DOHH2 (cell line): ENCODE measurements at regions not wholly inside any gene's neighbourhood (a gene's known extent, or its start where the extent isn't known, plus 50 kb on each side); places are given as distances from the start of the nearest gene placed in this dataset.

Source experiments
- EZH2phosphoT487 ChIP-seq: fragments of 200-600 bp; sonication (generic); IDR thresholded peaks from 2 replicates; pipeline ENCODE4 v1.6.1; 2017; ENCODE audit warnings: borderline replicate concordance, mild to moderate bottlenecking, antibody characterized with exemption, low read length, moderate library complexity, mixed read lengths
- TF ChIP-seq, protein P1 (sequence below): fragments of 200-600 bp; sonication (generic); IDR thresholded peaks from one replicate; pipeline ENCODE4 v1.5.1; 2014; ENCODE audit warnings: antibody characterized with exemption, mild to moderate bottlenecking, low read depth, low read length; ENCODE audit not compliant: poor library complexity, severe bottlenecking

DNA sequence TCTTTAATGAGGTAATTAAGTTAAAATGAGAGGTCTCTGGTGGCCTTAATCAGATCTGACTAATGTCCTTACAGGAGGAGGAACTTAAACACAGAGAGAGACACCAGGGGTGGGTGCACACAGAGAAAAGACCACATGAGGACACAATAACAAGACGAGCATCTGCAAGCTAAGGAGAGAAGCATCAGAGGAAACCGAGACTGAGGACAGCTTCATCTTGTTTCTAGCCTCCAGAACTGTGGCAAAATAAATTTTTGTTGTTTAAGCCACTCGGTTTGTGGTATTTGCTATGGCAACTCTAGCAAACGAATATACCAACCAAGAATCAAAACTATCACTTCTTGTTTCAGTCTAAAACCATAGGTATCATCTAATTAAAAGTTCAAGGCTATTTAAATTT, 400.1 kb downstream of the PID1 start:
- TF ChIP-seq EZH2phosphoT487 = no peak
- TF ChIP-seq, protein P1, sequence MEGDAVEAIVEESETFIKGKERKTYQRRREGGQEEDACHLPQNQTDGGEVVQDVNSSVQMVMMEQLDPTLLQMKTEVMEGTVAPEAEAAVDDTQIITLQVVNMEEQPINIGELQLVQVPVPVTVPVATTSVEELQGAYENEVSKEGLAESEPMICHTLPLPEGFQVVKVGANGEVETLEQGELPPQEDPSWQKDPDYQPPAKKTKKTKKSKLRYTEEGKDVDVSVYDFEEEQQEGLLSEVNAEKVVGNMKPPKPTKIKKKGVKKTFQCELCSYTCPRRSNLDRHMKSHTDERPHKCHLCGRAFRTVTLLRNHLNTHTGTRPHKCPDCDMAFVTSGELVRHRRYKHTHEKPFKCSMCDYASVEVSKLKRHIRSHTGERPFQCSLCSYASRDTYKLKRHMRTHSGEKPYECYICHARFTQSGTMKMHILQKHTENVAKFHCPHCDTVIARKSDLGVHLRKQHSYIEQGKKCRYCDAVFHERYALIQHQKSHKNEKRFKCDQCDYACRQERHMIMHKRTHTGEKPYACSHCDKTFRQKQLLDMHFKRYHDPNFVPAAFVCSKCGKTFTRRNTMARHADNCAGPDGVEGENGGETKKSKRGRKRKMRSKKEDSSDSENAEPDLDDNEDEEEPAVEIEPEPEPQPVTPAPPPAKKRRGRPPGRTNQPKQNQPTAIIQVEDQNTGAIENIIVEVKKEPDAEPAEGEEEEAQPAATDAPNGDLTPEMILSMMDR = no peak
